ENCODE measurements at regions not wholly inside any gene's neighbourhood (a gene's known extent, or its start where the extent isn't known, plus 50 kb on each side); places are given as distances from the start of the nearest gene placed in this dataset.

DNA sequence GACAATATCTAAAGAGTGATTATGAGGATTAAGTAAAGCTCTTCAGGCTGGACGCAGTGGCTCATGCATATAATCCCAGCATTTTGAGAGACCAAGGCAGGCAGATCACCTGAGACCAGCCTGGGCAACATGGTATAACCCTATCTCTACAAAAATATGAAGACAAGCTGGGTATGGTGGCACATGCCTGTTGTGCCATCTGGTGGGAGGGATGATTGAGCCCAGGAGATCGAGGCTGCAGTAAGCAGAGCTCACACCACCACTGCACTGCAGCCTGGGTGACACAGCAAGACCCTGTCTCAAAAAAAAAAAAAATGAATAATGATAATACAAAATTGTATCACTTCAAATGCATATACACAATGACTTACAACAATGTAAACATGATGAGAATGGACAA is 195.6 kb upstream of the AUTS2 start:
- CTCF ChIA-PET = interaction anchor here (0.7 kb wide), 1 partner anchor 812 kb away, joined by 3 read pairs; no protein-coding TSS in a partner anchor
- no peak overlapping the region for H3K9ac ChIP-seq (ENCODE audit: low read depth, low read length)
- intact Hi-C loops (cut with micrococcal nuclease) = no loop called here
- no peak overlapping the region for H3K23ac ChIP-seq (ENCODE audit: low read depth, low read length)
- H3K79me1 ChIP-seq (ENCODE audit: low read depth in 1 of 2, low read length in 2 of 2) = no peaks in the 10 kb centered on the region
- H2BK15ac ChIP-seq (ENCODE audit: low read depth, low read length) = no peak overlapping the region
- WGBS, 2 experiments (ENCODE audit: extremely low coverage in 2 of 2, insufficient read length in 1 of 2) = no CpG with 5 or more reads among the region's 2 CpGs
- H3K9me1 ChIP-seq (ENCODE audit: insufficient read depth, low read length) = no peaks in the 10 kb centered on the region
- no peaks in the 10 kb centered on the region for H4K20me1 ChIP-seq (ENCODE audit: insufficient read depth, low read length)
- H3K4me1 ChIP-seq (ENCODE audit: control insufficient read depth, insufficient read depth, low read length) = no peaks in the 10 kb centered on the region
- no peak overlapping the region for H3K4me3 ChIP-seq (ENCODE audit: insufficient read depth, low read depth, low read length)
- no peak overlapping the region for H2BK120ac ChIP-seq (ENCODE audit: low read depth, low read length)
- no peak overlapping the region for H2BK5ac ChIP-seq (ENCODE audit: low read depth, low read length, poor library complexity, severe bottlenecking)
- POLR2A ChIA-PET (ENCODE audit: unreplicated experiment) = no interaction called here
- DNase-seq (no peak), ATAC-seq (ENCODE audit: low read depth) (no peak)
- H3K9me3 ChIP-seq (ENCODE audit: control insufficient read depth, insufficient read depth, low read length) = peaks cover 4% of the 10 kb centered on the region; the same call in 1 of the 2 replicates
- in situ Hi-C loops (cut with MboI; ENCODE audit: low sequenced_read_pairs) = no loop called here
- no peak overlapping the region for H3K14ac ChIP-seq (replicated peaks; ENCODE audit: low read depth, low read length)
- H3K4ac ChIP-seq (ENCODE audit: low read depth, low read length) = no peak overlapping the region
- no peak overlapping the region for H2AFZ ChIP-seq (replicated peaks; ENCODE audit: low read length, poor library complexity)
- no peak overlapping the region for H3K27ac ChIP-seq (ENCODE audit: insufficient read depth, low read length)
- H3K56ac ChIP-seq (ENCODE audit: extremely low read depth, insufficient read depth, low read length) = no peak overlapping the region
- H4K8ac ChIP-seq (ENCODE audit: low read depth in 2 of 2, low read length in 2 of 2) = no peak overlapping the region
- no peak overlapping the region for H2BK20ac ChIP-seq (ENCODE audit: low read depth, low read length)
- H2AK5ac ChIP-seq (ENCODE audit: low read depth, low read length) = no peak overlapping the region
- no peak overlapping the region for H2AK9ac ChIP-seq (replicated peaks; ENCODE audit: low read depth, low read length, poor library complexity)
- BruUV-seq (replicated peaks) = no TSS peak
- no peak overlapping the region for H4K91ac ChIP-seq (ENCODE audit: insufficient read depth, low read depth, low read length)
- no peak for TF ChIP-seq CEBPB (IDR thresholded peaks at IDR 0.05; ENCODE audit: low read depth, low read length)
- no peak for TF ChIP-seq BHLHE40 (IDR thresholded peaks at IDR 0.05; ENCODE audit: low read depth, low read length)
- H4K5ac ChIP-seq (ENCODE audit: low read depth, low read length) = no peak overlapping the region
- H3K27me3 ChIP-seq (ENCODE audit: control insufficient read depth, insufficient read depth, low read length) = no peaks in the 10 kb centered on the region
- H3K36me3 ChIP-seq (ENCODE audit: control insufficient read depth, insufficient read depth, low read length) = no peaks in the 10 kb centered on the region
- dilution Hi-C loops (cut with HindIII; ENCODE audit: low sequenced_read_pairs, unreplicated experiment) = no loop called here
- H3K18ac ChIP-seq (ENCODE audit: low read depth, low read length) = no peak overlapping the region
- no peak overlapping the region for H3K4me2 ChIP-seq (ENCODE audit: low read depth, low read length)

All from IMR-90 (cell line).